Mucosa of gallbladder (tissue), 1 donor: ENCODE measurements at regions not wholly inside any gene's neighbourhood (a gene's known extent, or its start where the extent isn't known, plus 50 kb on each side); places are given as distances from the start of the nearest gene placed in this dataset.
"Not testable (repeated sequence)": the region's sequence is repeated elsewhere in the genome, so short reads cannot be mapped to it uniquely, and the experiment has no call there.

Experiments used
- DNase-seq: peaks from one replicate; pipeline ENCODE4 v3.0.0-alpha.2; 2020; ENCODE audit warnings: low spot score
- donor health status: DM: no; HTN: no; CAD: no.

DNA sequence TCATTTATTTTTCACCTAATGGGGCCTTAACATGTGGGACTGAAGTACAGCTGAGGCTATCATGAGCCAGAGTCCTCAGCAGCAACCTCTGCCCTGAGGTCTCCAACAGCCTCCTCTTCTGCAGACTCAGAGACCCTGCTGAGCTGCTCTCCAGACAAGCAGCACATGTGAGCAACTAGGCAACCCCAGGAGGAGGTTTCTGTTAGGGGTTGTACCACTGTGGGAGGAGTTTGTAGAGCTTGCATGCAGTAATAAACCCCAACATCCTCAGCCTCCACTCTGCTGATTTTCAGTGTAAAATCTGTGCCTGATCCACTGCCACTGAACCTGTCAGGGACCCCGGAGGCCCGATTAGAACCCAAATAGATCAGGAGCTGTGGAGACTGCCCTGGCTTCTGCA, 530.0 kb downstream of the RPIA start:
- not testable (repeated sequence) for DNase-seq

DNA sequence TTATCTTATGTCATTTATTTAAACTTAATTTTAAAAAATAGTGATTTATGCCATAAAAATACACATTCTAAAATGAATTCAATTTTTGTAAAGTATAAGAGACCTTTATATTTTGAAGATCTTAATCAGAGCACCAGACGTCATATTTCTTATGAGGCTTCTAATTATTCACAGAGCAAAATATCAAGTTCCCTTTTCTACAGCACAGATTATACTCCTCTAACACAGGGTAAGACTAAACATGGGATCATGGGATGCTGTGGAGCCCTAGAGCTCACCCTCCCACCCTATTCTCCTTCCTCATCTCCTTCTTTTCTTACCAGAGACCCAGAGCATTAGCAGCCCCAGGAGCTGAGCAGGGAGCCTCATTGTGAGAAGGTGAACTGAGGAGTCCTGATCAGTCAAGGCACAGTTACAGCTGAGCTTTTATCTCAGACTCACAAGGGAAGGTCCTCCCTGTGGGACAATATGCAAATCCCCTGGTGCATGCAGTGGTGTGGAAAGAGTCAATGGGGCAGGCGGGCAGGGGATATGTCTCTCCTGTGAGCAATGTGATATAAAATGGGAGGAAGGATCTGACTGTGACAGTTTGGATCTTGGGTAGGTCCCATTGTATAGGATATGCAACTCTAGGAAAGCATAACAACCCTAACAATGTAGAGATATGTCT, 530.7 kb downstream of the RPIA start:
- DNase-seq: not testable (repeated sequence)

DNA sequence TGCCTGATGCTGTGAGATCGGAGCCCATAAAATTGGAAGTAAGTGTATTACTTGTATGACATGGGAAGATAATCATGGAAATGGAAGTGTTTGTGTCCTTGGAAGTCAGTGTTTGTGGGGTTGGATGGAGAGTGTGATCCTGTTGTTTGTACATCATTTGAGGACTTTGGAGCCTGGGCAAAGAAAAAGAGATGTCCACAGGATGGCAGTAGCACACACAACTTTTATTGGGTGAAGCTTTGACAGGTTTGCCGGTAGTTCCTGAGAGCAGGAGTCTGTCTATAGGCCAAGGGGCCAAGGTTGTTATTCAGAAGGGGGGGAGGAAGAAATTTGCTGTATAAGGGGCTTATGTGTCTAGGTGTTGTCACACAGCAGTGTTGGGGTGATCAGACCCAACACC, 533.3 kb downstream of the RPIA start:
- DNase-seq: not testable (repeated sequence)

DNA sequence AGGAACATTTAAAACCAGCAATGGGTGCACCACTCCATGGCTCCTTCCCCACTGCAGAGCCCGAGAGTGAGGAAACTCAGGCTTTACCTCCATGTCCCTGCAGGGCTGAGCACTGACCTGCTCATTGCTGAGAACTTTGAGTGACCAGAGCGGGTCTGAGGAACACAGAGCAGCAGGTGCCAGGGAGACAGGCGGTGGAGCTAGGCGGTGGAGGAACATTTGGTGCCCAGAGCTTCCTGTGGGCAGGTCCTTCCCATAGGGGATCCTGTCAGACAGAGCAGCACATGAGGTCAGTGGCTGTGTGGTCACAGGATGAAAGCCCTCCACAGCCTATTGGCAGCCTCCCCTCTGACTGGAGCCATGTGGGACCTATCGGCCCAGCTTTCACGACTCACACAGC, 538.5 kb downstream of the RPIA start:
- not testable (repeated sequence) for DNase-seq

DNA sequence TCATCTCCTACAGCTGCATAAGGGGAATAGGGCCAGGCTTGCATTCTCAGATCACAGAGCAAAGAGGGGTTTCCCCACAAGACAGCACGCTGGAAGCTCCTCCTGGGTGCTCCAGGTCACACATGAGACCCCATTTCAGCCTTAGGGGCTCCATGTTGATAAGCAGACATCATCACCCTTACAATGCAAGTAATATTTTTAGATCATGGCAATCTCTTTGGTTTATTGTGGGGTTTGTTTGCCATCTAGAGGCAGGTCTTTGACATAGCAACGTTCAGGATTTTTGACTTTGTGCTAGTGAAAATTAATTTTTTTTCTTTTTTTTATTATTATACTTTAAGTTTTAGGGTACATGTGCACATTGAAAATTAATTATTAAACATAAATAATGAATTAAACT, 539.8 kb downstream of the RPIA start:
- not testable (repeated sequence) for DNase-seq

DNA sequence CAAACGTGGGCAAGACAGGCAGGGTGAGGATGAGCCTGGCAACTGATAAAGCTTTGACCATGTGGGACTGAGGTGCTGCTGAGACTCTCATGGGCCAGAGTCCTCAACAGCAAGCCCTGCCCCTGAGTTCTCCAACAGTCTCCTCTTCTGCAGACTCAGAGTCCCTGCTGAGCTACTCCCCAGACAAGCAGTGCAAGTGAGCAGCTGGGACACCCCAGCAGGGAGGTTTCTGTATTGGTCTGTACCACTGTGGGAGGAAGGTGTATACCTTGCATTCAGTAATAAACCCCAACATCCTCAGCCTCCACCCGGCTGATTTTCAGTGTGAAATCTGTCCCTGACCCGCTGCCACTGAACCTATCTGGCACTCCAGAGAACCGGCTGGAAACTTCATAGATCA, 542.5 kb downstream of the RPIA start:
- DNase-seq: not testable (repeated sequence)

DNA sequence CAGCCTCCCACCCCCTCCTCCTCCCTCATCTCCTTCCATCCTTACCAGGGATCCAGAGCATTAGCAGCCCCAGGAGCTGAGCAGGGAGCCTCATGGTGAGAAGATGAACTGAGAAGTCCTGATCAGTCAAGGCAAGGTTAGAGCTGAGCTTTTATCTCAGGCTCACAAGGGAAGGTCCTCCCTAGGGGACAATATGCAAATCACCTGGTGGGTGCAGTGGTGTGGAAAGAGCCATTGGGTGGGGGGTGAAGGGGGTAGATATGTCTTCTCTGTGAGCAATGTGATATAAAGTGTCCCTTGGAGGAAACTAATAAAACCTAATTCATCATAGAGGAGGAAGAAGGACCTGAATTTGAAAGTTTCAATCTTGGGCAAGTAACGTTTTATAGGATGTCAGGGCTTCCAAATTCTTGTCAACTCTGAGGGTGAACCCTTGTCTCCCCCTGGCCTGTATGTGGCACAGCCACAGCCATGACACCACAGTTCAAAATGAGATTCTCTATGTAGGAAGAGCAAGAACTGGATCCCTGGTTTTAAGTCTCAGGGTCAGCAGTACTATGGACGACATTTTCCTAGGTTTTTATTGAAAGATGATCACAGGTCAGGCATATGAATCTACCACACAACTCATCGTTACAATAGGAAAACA, 543.5 kb downstream of the RPIA start:
- DNase-seq: not testable (repeated sequence)

DNA sequence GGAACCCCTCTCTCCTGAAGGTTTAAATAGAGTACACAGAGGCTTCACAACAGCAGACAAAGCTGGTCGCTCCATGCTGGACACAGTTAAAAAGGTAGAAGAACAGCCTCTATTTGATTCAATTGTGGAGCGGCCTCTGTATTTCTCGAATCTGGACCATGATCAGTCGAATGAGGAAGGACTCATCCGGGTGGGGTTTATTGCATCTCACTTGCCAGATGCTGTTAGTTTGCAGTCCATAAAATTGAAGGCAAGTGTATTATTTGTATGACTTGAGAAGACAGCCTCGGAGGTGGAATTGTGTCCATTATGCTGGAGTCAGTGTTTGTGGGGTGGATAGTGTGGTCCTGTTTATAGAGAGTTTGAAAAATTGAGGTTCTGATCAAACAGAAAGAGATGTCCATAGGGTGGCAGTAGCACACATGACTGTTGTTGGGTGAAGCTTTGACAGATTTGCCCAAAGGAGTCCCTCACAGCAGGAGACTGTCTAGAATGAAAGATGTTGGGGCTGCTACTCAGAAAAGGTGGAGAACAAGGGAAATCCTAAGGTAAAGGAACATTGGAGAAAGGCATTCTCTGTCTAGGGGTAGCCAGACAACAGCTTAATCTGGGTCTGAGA, 545.5 kb downstream of the RPIA start:
- DNase-seq: not testable (repeated sequence)

DNA sequence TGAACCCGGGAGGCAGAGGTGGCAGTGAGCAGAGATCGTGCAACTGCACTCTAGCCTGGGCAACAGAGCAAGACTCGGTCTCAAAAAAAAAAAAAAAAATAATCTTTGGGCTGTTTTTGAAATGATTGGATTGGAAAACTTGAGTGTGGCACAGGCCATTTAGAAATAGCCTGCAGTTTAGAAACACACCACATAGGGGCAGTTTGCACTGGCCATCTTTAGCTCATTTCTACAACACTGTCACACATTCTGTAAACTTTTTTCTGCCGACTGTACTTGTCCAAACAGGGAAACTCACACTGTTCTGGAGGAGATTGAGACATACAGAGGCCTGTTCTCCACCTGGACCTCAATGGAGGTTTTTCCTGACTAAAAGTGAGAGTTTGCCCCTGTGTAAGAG, 546.3 kb downstream of the RPIA start:
- not testable (repeated sequence) for DNase-seq

DNA sequence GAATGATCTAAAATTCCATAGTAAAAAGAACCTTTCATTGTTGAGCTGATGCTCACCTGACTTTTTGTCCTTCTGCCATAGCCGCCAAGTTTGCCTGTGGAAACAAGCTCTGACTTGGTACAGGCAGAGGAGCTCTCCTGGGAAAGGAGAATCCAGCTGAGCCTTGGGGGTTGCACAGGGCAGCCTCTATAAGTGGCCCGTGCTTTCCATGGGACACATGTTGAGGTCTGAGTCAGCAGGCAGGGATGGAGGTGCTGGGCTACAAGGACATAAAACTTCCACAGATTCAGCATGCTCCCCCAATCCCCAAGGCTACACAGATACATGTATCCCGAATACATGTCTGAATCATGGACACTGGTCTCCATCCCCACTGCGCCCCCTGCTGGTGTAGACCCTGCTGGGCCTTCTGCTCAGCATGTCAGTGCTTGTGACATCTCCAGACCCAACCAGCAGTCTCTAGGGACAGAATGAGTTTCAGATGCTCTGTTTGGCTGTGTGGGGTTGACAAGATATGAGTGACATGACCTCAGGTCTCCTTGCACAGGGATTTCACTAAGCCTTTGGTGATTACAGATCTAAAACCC, 551.7 kb downstream of the RPIA start:
- not testable (repeated sequence) for DNase-seq

DNA sequence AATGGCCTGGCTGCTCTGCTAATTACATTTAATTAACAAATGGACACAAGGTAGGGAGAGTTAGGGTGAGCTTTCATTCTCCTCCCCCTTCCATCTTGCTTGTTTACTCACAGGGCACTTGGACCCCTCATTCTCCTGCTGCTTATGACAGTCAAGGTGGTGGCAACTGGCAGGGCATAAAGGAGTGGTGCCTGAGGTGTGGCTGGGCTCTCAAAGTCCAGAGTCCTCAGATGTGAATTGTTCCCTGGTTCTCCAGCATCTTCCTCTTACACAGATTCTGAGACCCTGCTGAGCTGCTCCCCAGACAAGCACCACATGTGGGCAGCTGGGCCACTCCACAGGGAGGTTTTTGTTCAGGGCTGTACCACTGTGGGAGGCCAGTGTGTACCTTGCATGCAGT, 552.9 kb downstream of the RPIA start:
- not testable (repeated sequence) for DNase-seq

DNA sequence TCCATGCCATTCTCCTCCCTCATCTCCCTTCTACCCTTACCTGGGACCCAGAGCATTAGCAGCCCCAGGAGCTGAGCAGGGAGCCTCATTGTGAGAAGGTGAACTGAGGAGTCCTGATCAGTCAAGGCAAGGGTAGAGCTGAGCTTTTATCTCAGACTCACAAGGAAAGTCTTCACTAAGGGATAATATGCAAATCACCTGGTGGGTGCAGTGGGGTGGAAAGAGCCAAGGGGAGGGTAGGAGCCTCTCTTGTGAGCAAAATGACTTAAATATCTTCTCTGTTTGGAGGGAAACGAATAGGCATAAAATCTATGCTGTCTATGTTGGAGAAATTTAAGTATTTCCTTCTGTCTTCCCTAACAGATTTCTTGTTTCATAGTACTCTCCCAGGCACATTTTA, 554.0 kb downstream of the RPIA start:
- DNase-seq: not testable (repeated sequence)

DNA sequence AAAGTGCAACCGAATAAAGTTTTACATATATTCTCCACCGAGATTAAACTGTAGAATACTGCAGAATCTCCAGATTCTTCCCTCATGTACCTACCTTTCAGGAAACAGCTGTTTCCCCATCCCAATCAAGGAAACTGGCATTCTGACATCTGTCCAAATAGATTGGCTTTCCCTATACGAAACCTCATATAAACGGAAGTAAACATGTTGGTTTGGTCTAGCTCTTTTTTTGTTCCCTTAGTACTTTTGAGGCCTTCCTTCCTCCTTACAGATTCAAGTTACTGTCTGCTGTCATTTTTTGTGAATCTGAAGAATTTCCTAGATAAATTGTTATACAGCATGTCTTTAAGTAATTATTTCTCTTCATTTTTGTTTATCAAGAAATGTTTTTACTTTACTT, 554.6 kb downstream of the RPIA start:
- DNase-seq: not testable (repeated sequence)

DNA sequence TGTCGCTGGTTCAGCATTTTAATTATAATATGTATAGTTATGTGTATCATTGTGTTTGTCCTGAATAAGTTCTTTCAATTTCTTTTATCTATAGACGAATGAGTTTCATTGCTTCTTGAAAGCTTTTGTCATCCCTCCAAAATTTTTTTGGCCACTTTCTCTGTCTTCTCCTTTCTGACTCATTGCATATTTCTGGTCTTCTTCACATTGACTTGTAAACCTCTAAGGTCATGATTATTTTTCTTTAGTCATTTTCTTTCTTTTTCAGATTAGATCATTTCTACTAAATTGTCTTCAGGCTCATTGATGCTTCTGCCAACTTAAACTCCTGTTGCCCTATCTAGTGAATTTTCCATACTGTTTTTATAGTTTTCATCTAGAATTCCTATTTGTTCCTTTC, 555.1 kb downstream of the RPIA start:
- not testable (repeated sequence) for DNase-seq

DNA sequence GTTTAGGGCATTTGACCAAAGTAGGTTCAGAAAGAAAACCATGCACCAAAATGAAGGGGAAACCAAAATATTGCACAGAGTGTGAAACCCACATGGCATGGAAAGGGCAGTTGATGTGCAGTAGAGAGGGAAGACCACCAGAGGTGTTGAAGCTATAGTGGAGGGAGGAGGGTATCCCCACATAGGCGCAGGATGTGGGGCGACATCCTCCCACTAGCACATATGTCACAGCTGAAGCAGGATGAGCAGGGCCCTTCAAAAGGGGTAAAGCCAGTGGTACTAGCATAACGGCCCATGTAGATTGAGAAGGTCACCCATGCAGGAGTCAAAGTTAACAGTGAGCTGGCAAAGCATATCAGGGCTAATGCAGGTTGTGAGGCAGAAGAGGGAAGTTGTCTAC, 563.5 kb downstream of the RPIA start:
- not testable (repeated sequence) for DNase-seq

DNA sequence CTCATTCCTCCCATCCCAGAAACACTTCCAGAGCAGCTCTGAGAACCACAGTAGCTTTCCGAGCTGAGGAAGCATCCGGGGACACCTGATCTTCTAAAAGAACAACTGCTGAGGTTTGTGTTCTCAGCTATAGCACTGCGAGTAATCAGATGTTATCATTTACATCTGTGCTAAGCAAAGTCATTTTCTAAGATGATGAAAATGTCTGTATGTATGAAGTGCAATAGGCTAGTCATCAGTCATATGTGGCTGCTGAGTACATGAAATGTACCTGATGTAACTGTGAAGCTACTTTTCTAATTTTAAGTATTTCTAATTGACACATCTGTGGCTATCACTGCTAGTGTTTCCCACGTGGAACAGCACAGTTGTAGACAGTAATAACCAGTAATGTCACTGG, 582.0 kb downstream of the RPIA start:
- not testable (repeated sequence) for DNase-seq

DNA sequence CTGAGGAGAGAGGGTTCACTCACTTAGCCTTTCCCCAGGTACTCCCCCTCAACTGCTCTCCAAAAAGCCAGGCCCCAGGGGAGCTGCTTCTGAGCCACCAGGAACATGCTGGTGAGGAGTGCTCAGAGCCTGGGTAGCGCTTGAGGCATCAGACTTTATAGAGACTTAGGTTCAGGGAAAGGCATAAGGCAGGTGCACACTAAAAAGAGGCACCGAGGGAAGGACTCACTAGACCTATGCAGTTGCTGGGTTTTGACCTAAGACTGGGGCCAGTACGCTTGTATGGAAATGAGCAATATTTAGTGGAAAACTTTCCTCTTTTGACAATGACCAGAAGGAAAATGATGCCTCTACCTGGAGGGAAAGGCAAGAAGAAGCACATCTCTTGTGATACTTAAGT, 589.1 kb downstream of the RPIA start:
- DNase-seq: not testable (repeated sequence)

DNA sequence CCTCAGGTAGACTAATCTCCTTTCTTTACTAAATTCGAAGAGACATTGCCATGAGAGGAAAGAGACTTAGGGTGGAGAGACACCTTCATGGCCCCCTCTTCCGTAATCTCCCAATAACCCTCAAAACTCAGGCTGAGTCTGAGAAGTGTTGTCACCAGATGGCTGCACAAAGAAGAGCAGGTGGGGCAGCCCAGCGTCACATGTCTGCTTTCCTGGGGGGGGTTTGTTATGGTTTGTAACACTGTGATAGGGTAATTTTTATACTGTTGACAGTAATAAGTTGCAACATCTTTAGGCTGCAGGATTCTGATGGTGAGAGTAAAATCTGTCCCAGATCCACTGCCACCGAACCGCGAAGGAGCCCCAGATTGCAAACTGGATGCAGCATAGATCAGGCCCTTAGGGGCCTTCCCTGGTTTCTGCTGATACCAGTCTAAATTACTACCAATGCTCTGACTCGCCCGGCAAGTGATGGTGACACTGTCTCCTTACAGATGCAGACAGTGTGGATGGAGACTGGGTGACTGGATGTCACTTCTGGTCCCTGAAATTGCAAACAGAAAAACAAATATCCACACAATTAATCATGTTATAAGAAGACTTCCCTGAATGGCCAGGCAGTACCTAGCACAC, 595.1 kb downstream of the RPIA start:
- not testable (repeated sequence) for DNase-seq

DNA sequence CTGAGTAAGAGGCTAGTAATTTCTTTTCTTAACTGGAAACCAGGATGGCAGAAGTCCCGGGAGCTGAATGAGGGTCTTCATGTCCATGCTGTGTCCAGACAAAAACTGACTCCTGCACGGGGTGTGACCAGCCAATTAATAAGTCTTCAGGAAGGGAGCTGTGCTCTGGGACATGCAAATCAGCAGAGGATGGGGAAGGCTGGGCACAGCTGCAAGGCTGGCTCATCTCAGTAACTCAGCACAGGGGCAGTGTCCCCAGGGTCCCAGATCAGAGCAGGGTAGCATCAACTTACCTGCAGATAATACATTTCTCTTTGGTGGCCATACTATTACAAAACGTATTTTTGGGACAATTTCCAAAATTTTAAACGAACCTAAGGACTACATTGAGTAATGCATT, 595.6 kb downstream of the RPIA start:
- not testable (repeated sequence) for DNase-seq

DNA sequence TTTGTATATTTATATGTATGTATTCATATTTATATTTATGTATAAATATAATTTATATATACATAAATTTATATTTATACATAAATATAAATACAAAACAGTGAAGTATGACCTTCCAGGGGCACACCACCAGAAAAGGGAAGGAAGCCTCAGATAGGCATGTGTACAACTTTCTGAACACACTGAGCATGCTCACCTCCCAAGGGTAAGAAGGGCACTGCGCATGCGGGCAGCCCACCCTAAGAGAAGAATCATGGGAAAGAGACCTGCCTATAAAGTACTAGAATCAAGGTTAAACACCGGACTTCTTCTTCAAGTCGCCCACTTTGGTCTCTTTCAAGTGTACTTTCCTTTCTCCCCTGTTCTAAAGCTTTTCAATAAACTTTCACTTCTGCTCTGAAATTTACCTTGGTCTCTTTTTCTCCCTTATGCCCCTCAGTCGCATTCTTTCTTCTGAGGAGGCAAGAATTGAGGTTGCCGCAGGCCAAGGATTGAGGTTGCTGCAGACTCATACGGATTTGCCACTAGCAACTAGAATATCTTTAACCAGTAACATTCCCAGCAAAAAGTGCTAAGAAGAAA, 600.3 kb downstream of the RPIA start:
- DNase-seq: not testable (repeated sequence)

DNA sequence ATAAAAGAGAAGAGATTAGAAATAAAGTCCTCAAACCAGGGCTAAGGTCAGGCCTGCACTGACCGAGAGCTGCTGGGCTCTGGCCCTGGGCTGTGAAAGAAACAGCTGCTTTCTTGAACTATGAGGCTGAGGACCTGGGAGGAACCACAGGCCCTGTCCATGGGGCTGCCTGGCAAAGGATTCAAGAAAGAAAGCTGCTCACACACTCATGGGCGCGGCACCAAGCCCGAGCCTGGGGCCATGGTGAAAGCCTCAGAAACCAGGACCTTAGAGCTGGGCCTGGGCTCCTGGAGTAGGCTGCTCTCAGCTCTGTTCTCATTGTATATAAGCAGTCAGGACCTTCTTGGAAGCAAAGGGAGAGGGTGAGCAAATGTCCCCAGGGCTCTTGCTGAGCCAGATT, 601.9 kb downstream of the RPIA start:
- not testable (repeated sequence) for DNase-seq

DNA sequence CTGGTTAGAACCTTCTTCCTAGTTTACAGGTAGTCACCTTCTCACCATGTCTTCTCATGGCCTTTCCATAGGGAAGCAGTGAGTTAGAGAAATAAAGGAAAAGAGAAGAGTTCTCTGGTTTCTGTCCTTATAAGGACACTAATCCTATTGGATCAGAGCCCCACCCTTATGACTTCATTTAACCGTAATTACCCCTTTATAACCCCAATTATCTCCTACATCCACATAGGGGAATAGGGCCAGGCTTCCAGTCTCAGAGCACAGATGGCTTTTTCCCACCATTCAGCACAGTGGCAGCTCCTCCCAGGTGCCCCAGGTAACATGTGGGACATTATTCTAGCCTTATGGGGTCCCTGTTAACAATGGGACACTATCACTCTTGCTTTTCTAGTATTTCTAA, 602.9 kb downstream of the RPIA start:
- not testable (repeated sequence) for DNase-seq
